DOHH2 (cell line): ENCODE measurements at regions not wholly inside any gene's neighbourhood (a gene's known extent, or its start where the extent isn't known, plus 50 kb on each side); places are given as distances from the start of the nearest gene placed in this dataset.
"Not testable (repeated sequence)": the region's sequence is repeated elsewhere in the genome, so short reads cannot be mapped to it uniquely, and the experiment has no call there.

ENCODE experiments used
- H3F3A ChIP-seq: fragments of 200-600 bp; sonication (generic), shearing (Covaris generic); 2 replicates; pipeline ENCODE4 v1.6.0; 2016; ENCODE audit warnings: antibody characterized with exemption, mild to moderate bottlenecking; ENCODE audit not compliant: control insufficient read depth, insufficient read depth
- H3K27ac ChIP-seq: fragments of 200-600 bp; sonication (generic); 2 replicates; pipeline ENCODE4 v1.5.1; 2014; ENCODE audit warnings: low read depth, mild to moderate bottlenecking, low read length, moderate library complexity
- H3K27me3 ChIP-seq: fragments of 200-600 bp; sonication (generic); 2 replicates; pipeline ENCODE4 v1.6.1; 2014; ENCODE audit warnings: mild to moderate bottlenecking, low read length, mixed read lengths; ENCODE audit not compliant: control insufficient read depth
- H3K36me3 ChIP-seq: fragments of 200-600 bp; sonication (generic); 2 replicates; pipeline ENCODE4 v1.6.1; 2014; ENCODE audit warnings: mild to moderate bottlenecking, low read length, moderate library complexity, mixed read lengths; ENCODE audit not compliant: control insufficient read depth
- H3K4me1 ChIP-seq: fragments of 200-600 bp; sonication (generic); 2 replicates; pipeline ENCODE4 v1.6.1; 2014; ENCODE audit warnings: mild to moderate bottlenecking, low read length, mixed read lengths; ENCODE audit not compliant: control insufficient read depth
- H3K4me2 ChIP-seq: fragments of 200-600 bp; sonication (generic); 2 replicates; pipeline ENCODE4 v1.6.0; 2014; ENCODE audit warnings: mild to moderate bottlenecking, low read length, moderate library complexity
- H3K4me3 ChIP-seq: fragments of 200-600 bp; sonication (generic); 2 replicates; pipeline ENCODE4 v1.5.1; 2014; ENCODE audit warnings: mild to moderate bottlenecking, low read length, mixed read lengths
- H3K79me2 ChIP-seq: fragments of 200-600 bp; sonication (generic); 2 replicates; pipeline ENCODE4 v1.6.1; 2014; ENCODE audit warnings: mild to moderate bottlenecking, low read length, mixed read lengths; ENCODE audit not compliant: control insufficient read depth
- H3K9me2 ChIP-seq: fragments of 200-600 bp; sonication (generic); replicated peaks from 2 replicates; pipeline ENCODE4 v1.6.1; 2014; ENCODE audit warnings: mild to moderate bottlenecking, low read length, mixed read lengths; ENCODE audit not compliant: control insufficient read depth
- H3K9me3 ChIP-seq: fragments of 200-600 bp; sonication (generic); 2 replicates; pipeline ENCODE4 v1.6.1; 2014; ENCODE audit warnings: antibody characterized with exemption, low read length, mixed read lengths; ENCODE audit not compliant: control insufficient read depth, insufficient read depth
- H4K20me1 ChIP-seq: fragments of 200-600 bp; sonication (generic); 2 replicates; pipeline ENCODE4 v1.6.0; 2014; ENCODE audit warnings: low read depth, mild to moderate bottlenecking, antibody characterized with exemption, low read length, moderate library complexity; ENCODE audit not compliant: control insufficient read depth, insufficient read depth
- CTCF ChIP-seq: fragments of 200-600 bp; sonication (generic); IDR thresholded peaks from one replicate; pipeline ENCODE4 v1.5.1; 2014; ENCODE audit warnings: antibody characterized with exemption, mild to moderate bottlenecking, low read depth, low read length; ENCODE audit not compliant: poor library complexity, severe bottlenecking
- EZH2phosphoT487 ChIP-seq: fragments of 200-600 bp; sonication (generic); IDR thresholded peaks from 2 replicates; pipeline ENCODE4 v1.6.1; 2017; ENCODE audit warnings: borderline replicate concordance, mild to moderate bottlenecking, antibody characterized with exemption, low read length, moderate library complexity, mixed read lengths

GRCh38 chr5:125912028-125912427 lies 511.2 kb upstream of the GRAMD2B start:
- H4K20me1 ChIP-seq: no peaks in the 10 kb centered on the region
- H3K9me2 ChIP-seq: no peaks in the 10 kb centered on the region
- H3K9me3 ChIP-seq: no peaks in the 10 kb centered on the region
- no peaks in the 10 kb centered on the region for H3K27me3 ChIP-seq
- H3K36me3 ChIP-seq: no peaks in the 10 kb centered on the region
- no peak overlapping the region for H3K27ac ChIP-seq
- H3K79me2 ChIP-seq: no peaks in the 10 kb centered on the region
- TF ChIP-seq EZH2phosphoT487: no peak
- TF ChIP-seq CTCF: no peak
- H3K4me3 ChIP-seq: no peak overlapping the region
- H3K4me1 ChIP-seq: no peaks in the 10 kb centered on the region
- no peaks in the 10 kb centered on the region for H3F3A ChIP-seq
- H3K4me2 ChIP-seq: no peak overlapping the region

- no peak overlapping the region for H3K4me2 ChIP-seq
- no peak overlapping the region for H3K27ac ChIP-seq
- no peaks in the 10 kb centered on the region for H3K36me3 ChIP-seq
- no peaks in the 10 kb centered on the region for H3F3A ChIP-seq
- no peaks in the 10 kb centered on the region for H3K9me2 ChIP-seq
- H4K20me1 ChIP-seq: no peaks in the 10 kb centered on the region
- no peaks in the 10 kb centered on the region for H3K27me3 ChIP-seq
- H3K4me1 ChIP-seq: no peaks in the 10 kb centered on the region
- H3K9me3 ChIP-seq: no peaks in the 10 kb centered on the region
- no peak overlapping the region for H3K4me3 ChIP-seq
- TF ChIP-seq CTCF: no peak
- TF ChIP-seq EZH2phosphoT487: no peak
- H3K79me2 ChIP-seq: no peaks in the 10 kb centered on the region
These were observed 510.0 kb upstream of the GRAMD2B start for GRCh38 chr5:125913200-125913599.

- Histone ChIP-seq H3K27ac (no peak overlapping the region), H3K4me2 (no peak overlapping the region), H3F3A (no peaks in the 10 kb centered on the region), H3K4me1 (no peaks in the 10 kb centered on the region), H4K20me1 (no peaks in the 10 kb centered on the region), H3K9me3 (no peaks in the 10 kb centered on the region), H3K79me2 (no peaks in the 10 kb centered on the region), H3K9me2 (no peaks in the 10 kb centered on the region), H3K36me3 (no peaks in the 10 kb centered on the region), H3K27me3 (no peaks in the 10 kb centered on the region), H3K4me3 (no peak overlapping the region)
- no peak for TF ChIP-seq CTCF
- TF ChIP-seq EZH2phosphoT487: no peak
These were observed 508.7 kb upstream of the GRAMD2B start for GRCh38 chr5:125914471-125914870.

- H3K9me3 ChIP-seq, H4K20me1 ChIP-seq, H3F3A ChIP-seq, H3K36me3 ChIP-seq, H3K9me2 ChIP-seq, H3K4me2 ChIP-seq, H3K27me3 ChIP-seq, H3K79me2 ChIP-seq, H3K27ac ChIP-seq, H3K4me3 ChIP-seq: not testable (repeated sequence)
- H3K4me1 ChIP-seq: peaks cover 10% of the 10 kb centered on the region
These were observed 499.3 kb upstream of the GRAMD2B start for GRCh38 chr5:125923958-125924357.
